H1 (cell line): ENCODE measurements at regions not wholly inside any gene's neighbourhood (a gene's known extent, or its start where the extent isn't known, plus 50 kb on each side); places are given as distances from the start of the nearest gene placed in this dataset.

ENCODE experiments used
- CTCF ChIA-PET: fragments of 300-600 bp; sonication (Branson Sonifier 250); formaldehyde crosslinking; loops from one replicate; lab custom pipeline; 2021; ENCODE audit not compliant: partially characterized antibody; lab: Charles Lee
- POLR2A ChIA-PET: fragments of 300-600 bp; sonication (Branson Sonifier 250); formaldehyde crosslinking; loops from one replicate; lab custom pipeline; 2021; ENCODE audit warnings: inconsistent platforms; ENCODE audit not compliant: partially characterized antibody; lab: Charles Lee
- DNase-seq, 2 experiments: peaks; one replicate each; pipeline versions ENCODE4 v3.0.0 to v3.0.0-alpha.2; 2010 to 2022; ENCODE audit warnings: low spot score in 2 of 2, low read depth in 1 of 2, mixed read lengths in 1 of 2
- FAIRE-seq: peaks from 2 replicates; lab custom pipeline; 2011; peaks lifted over from hg19 to GRCh38; lab: Jason Lieb, UNC
- H2AFZ ChIP-seq: 2 replicates; pipeline ENCODE4 v1.8.1; 2012; ENCODE audit warnings: low read length, inconsistent platforms
- H2AK5ac ChIP-seq: 2 replicates; pipeline ENCODE4 v1.6.1; 2013; ENCODE audit warnings: low read depth, low read length
- H2BK120ac ChIP-seq: replicated peaks from 2 replicates; pipeline ENCODE3; 2013; ENCODE audit warnings: low read depth, low read length, inconsistent platforms
- H2BK12ac ChIP-seq: 2 replicates; pipeline ENCODE4 v1.6.1; 2013; ENCODE audit warnings: low read depth, low read length
- H2BK15ac ChIP-seq: 2 replicates; pipeline ENCODE4 v1.6.1; 2013; ENCODE audit warnings: low read length
- H2BK20ac ChIP-seq: 2 replicates; pipeline ENCODE4 v1.6.1; 2013; ENCODE audit warnings: low read length
- H2BK5ac ChIP-seq: 2 replicates; pipeline ENCODE4 v1.6.1; 2013; ENCODE audit warnings: low read depth, low read length
- H3K14ac ChIP-seq: 2 replicates; pipeline ENCODE4 v1.6.1; 2013; ENCODE audit warnings: inconsistent platforms; ENCODE audit not compliant: insufficient read length
- H3K18ac ChIP-seq: 2 replicates; pipeline ENCODE4 v1.6.1; 2013; ENCODE audit warnings: low read length; ENCODE audit errors: extremely low read depth
- H3K23ac ChIP-seq: 2 replicates; pipeline ENCODE4 v1.6.1; 2013; ENCODE audit warnings: inconsistent platforms; ENCODE audit not compliant: insufficient read length
- H3K23me2 ChIP-seq: 2 replicates; pipeline ENCODE4 v1.6.1; 2013; ENCODE audit warnings: low read depth, low read length
- H3K27ac ChIP-seq: 2 replicates; pipeline ENCODE4 v1.6.1; 2011; ENCODE audit warnings: low read depth, low read length, inconsistent platforms
- H3K27me3 ChIP-seq, 4 experiments: replicated peaks in 1 of 4; 1 replicate in 1 of 4; 2 replicates in 3 of 4; pipeline versions ENCODE4 v1.6.1 to v1.8.1; 2011 to 2013; ENCODE audit warnings: low read length in 3 of 4, mild to moderate bottlenecking in 3 of 4, inconsistent platforms in 2 of 4, mixed read lengths in 2 of 4, moderate library complexity in 1 of 4; ENCODE audit not compliant: control insufficient read depth in 3 of 4, insufficient read depth in 3 of 4; ENCODE audit errors: extremely low read depth in 1 of 4
- H3K36me3 ChIP-seq, 4 experiments: 2 replicates each; pipeline versions ENCODE4 v1.6.1 to v1.8.1; 2011 to 2013; ENCODE audit warnings: mild to moderate bottlenecking in 4 of 4, low read length in 3 of 4, moderate library complexity in 2 of 4, control low read depth in 1 of 4, inconsistent platforms in 1 of 4; ENCODE audit not compliant: insufficient read depth in 4 of 4, control insufficient read depth in 2 of 4
- H3K4ac ChIP-seq: replicated peaks from 2 replicates; pipeline ENCODE3; 2013; ENCODE audit warnings: low read length, low read depth, mixed read lengths, inconsistent platforms; ENCODE audit not compliant: insufficient read length
- H3K4me1 ChIP-seq, 4 experiments: replicated peaks in 1 of 4; 1 replicate in 1 of 4; 2 replicates in 3 of 4; pipeline versions ENCODE4 v1.6.1 to v1.8.1; 2011 to 2013; ENCODE audit warnings: low read length in 3 of 4, inconsistent platforms in 2 of 4, mixed read lengths in 1 of 4; ENCODE audit not compliant: insufficient read depth in 4 of 4, control insufficient read depth in 3 of 4
- H3K4me2 ChIP-seq, 2 experiments: 2 replicates each; pipeline versions ENCODE4 v1.6.1 to v1.8.1; 2011 to 2013; ENCODE audit warnings: low read depth in 2 of 2, low read length in 2 of 2, control low read depth in 1 of 2, inconsistent platforms in 1 of 2, mild to moderate bottlenecking in 1 of 2; ENCODE audit not compliant: insufficient read depth in 1 of 2
- H3K4me3 ChIP-seq, 4 experiments: fragments of 200-600, 300-600 bp in 1 of 4; sonication (generic), shearing (Covaris generic), sonication (Bioruptor Twin) in 1 of 4; 2 replicates each; pipeline versions ENCODE4 v1.5.1 to v1.8.1; 2011 to 2016; ENCODE audit warnings: low read length in 4 of 4, low read depth in 3 of 4, control low read depth in 2 of 4, inconsistent platforms in 2 of 4, mild to moderate bottlenecking in 2 of 4, mixed read lengths in 1 of 4, moderate library complexity in 1 of 4; ENCODE audit not compliant: insufficient read depth in 2 of 4; ENCODE audit errors: extremely low read depth in 1 of 4
- H3K56ac ChIP-seq: replicated peaks from 2 replicates; pipeline ENCODE3; 2013; ENCODE audit warnings: low read depth, mild to moderate bottlenecking, mixed read lengths, low read length, inconsistent platforms; ENCODE audit not compliant: insufficient read length
- H3K79me1 ChIP-seq: 2 replicates; pipeline ENCODE4 v1.6.1; 2013; ENCODE audit warnings: low read depth, low read length, control low read depth
- H3K79me2 ChIP-seq, 2 experiments: 2 replicates each; pipeline versions ENCODE4 v1.6.1 to v1.8.1; 2012 to 2013; ENCODE audit warnings: low read length in 2 of 2, mild to moderate bottlenecking in 2 of 2, inconsistent platforms in 1 of 2; ENCODE audit not compliant: insufficient read depth in 2 of 2, control insufficient read depth in 1 of 2
- H3K9ac ChIP-seq, 4 experiments: replicated peaks in 1 of 4; 1 replicate in 1 of 4; 2 replicates in 3 of 4; pipeline versions ENCODE4 v1.6.1 to v1.8.1; 2011 to 2013; ENCODE audit warnings: low read depth in 3 of 4, low read length in 3 of 4, control low read depth in 2 of 4, mild to moderate bottlenecking in 2 of 4, moderate library complexity in 2 of 4, inconsistent platforms in 1 of 4; ENCODE audit errors: extremely low read depth in 1 of 4
- H3K9me3 ChIP-seq, 2 experiments: 2 replicates each; pipeline versions ENCODE4 v1.6.1 to v1.8.1; 2012 to 2013; ENCODE audit warnings: mild to moderate bottlenecking in 2 of 2, moderate library complexity in 2 of 2, control low read depth in 1 of 2, inconsistent platforms in 1 of 2, low read depth in 1 of 2, low read length in 1 of 2, mixed read lengths in 1 of 2; ENCODE audit not compliant: insufficient read depth in 2 of 2
- H4K20me1 ChIP-seq, 2 experiments: replicated peaks in 1 of 2; 2 replicates each; pipeline versions ENCODE3 to v1.8.1; 2011 to 2013; ENCODE audit warnings: inconsistent platforms in 2 of 2, low read length in 2 of 2, mild to moderate bottlenecking in 1 of 2; ENCODE audit not compliant: insufficient read depth in 2 of 2, control insufficient read depth in 1 of 2
- H4K5ac ChIP-seq: 2 replicates; pipeline ENCODE4 v1.6.1; 2013; ENCODE audit warnings: low read length, low read depth, mixed read lengths, inconsistent platforms; ENCODE audit not compliant: insufficient read length
- H4K8ac ChIP-seq: 2 replicates; pipeline ENCODE4 v1.8.0; 2013; ENCODE audit warnings: mild to moderate bottlenecking, moderate library complexity, low read length, inconsistent platforms; ENCODE audit not compliant: insufficient read depth; ENCODE audit errors: extremely low read depth
- H4K91ac ChIP-seq: replicated peaks from 2 replicates; pipeline ENCODE3; 2013; ENCODE audit warnings: low read length, mixed read lengths, inconsistent platforms; ENCODE audit not compliant: insufficient read length
- ASH2L ChIP-seq: fragments of 200-600, 300-600 bp; sonication (generic); IDR thresholded peaks from one replicate; pipeline ENCODE4 v1.7.1; 2017; ENCODE audit warnings: low read length
- CREB1 ChIP-seq: IDR thresholded peaks from 2 replicates; pipeline ENCODE4 v1.6.1; 2012; ENCODE audit warnings: inconsistent platforms
- CTBP2 ChIP-seq: IDR thresholded peaks from 2 replicates; pipeline ENCODE4 v1.7.0; 2011; ENCODE audit warnings: borderline replicate concordance, mild to moderate bottlenecking, moderate library complexity, mixed read lengths, low read length; ENCODE audit not compliant: insufficient read depth, insufficient read length
- FOSL1 ChIP-seq: IDR thresholded peaks from 2 replicates; pipeline ENCODE4 v1.6.1; 2011; ENCODE audit warnings: mild to moderate bottlenecking, low read depth, low read length, moderate library complexity; ENCODE audit not compliant: insufficient read depth
- GABPA ChIP-seq: IDR thresholded peaks from 2 replicates; pipeline ENCODE4 v1.6.1; 2011; ENCODE audit warnings: mild to moderate bottlenecking, low read length, moderate library complexity, borderline replicate concordance; ENCODE audit not compliant: insufficient read depth
- KDM1A ChIP-seq: fragments of 200-600, 300-600 bp; sonication (generic); IDR thresholded peaks from 2 replicates; pipeline ENCODE4 v1.7.1; 2016; ENCODE audit warnings: mild to moderate bottlenecking, low read length, borderline replicate concordance
- KDM4A ChIP-seq: IDR thresholded peaks from one replicate; pipeline ENCODE4 v1.7.1; 2012; ENCODE audit warnings: low read depth, mild to moderate bottlenecking, moderate library complexity, low read length, inconsistent platforms; ENCODE audit not compliant: severe bottlenecking
- MAFK ChIP-seq: IDR thresholded peaks from 2 replicates; pipeline ENCODE4 v1.6.1; 2012; ENCODE audit warnings: low read depth, mild to moderate bottlenecking, improper control_type of control experiment, low read length
- RNF2 ChIP-seq: fragments of 200-900, 300-1000 bp; sonication (generic); IDR thresholded peaks from 2 replicates; pipeline ENCODE4 v1.7.1; 2016; ENCODE audit warnings: borderline replicate concordance, low read depth, mild to moderate bottlenecking, antibody characterized with exemption, low read length; ENCODE audit not compliant: poor library complexity, severe bottlenecking; ENCODE audit errors: missing control alignments
- RXRA ChIP-seq: IDR thresholded peaks from 2 replicates; pipeline ENCODE4 v1.6.1; 2011; ENCODE audit warnings: low read depth, mild to moderate bottlenecking, low read length, moderate library complexity; ENCODE audit not compliant: insufficient read depth
- YY1 ChIP-seq: IDR thresholded peaks from 2 replicates; pipeline ENCODE4 v1.6.1; 2011; ENCODE audit warnings: low read depth, mild to moderate bottlenecking, low read length
- WGBS, 2 experiments: shearing (Covaris generic) in 1 of 2; methylation state at CpG; one replicate each; pipeline versions ENCODE4 v1.1.6 to v1.1.7; 2013 to 2015; ENCODE audit warnings: low lambda C conversion rate in 2 of 2, mixed read lengths in 2 of 2, inconsistent platforms in 1 of 2, low coverage in 1 of 2, missing lambda C conversion rate in 1 of 2; ENCODE audit not compliant: insufficient replicate concordance in 2 of 2, insufficient coverage in 1 of 2, insufficient read length in 1 of 2; ENCODE audit errors: extremely low coverage in 1 of 2, missing lambda C conversion rate in 1 of 2; 5-methylcytosine and 5-hydroxymethylcytosine counted together
- TF ChIP-seq, protein P1 (sequence below): IDR thresholded peaks from 2 replicates; pipeline ENCODE4 v1.6.1; 2011; ENCODE audit warnings: low read length, improper control_type of control experiment
- TF ChIP-seq, protein P2 (sequence below): IDR thresholded peaks from 2 replicates; pipeline ENCODE4 v1.6.1; 2012; ENCODE audit warnings: inconsistent platforms

DNA sequence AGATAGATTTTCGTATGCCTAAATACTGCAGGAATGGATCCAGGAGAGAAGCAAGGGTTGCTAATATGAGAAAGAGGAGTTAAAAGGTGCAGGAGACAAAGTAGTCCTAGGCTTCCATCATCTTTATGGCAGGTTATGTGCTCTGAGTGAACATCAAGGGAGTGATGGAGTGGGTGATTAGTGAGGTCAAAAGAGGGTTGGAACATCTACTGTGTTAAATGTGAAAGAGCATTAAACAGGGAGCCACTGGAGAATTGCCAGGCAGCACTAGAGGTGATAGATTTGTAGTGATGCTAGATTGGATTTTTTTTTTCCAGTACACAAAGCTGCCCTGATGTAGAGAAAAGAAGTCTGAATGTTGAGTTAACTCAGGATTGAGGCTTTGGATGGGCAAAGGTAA is 199.3 kb downstream of the NMUR2 start:
- Histone ChIP-seq H2AFZ (no peak overlapping the region), H3K9ac (no peak overlapping the region), H3K79me2 (no peaks in the 10 kb centered on the region), H3K79me1 (no peaks in the 10 kb centered on the region), H3K23me2 (no peaks in the 10 kb centered on the region; the same call in 1 of the 2 replicates), H4K91ac (no peak overlapping the region), H2BK12ac (no peak overlapping the region), H3K36me3 (no peaks in the 10 kb centered on the region), H3K4me1 (no peaks in the 10 kb centered on the region), H4K5ac (no peak overlapping the region), H3K4ac (no peak overlapping the region), H3K23ac (no peak overlapping the region), H2BK15ac (no peak overlapping the region), H3K27ac (no peak overlapping the region), H3K4me2 (no peak overlapping the region), H3K4me3 (no peak overlapping the region), H3K18ac (no peak overlapping the region), H2AK5ac (no peak overlapping the region), H3K9me3 (no peaks in the 10 kb centered on the region), H4K20me1 (no peaks in the 10 kb centered on the region), H2BK20ac (no peak overlapping the region), H4K8ac (no peak overlapping the region), H2BK5ac (no peak overlapping the region), H3K56ac (no peak overlapping the region), H3K14ac (no peak overlapping the region), H2BK120ac (no peak overlapping the region), H3K27me3 (no peaks in the 10 kb centered on the region)
- ChIA-PET POLR2A (no interaction called here), CTCF (no interaction called here)
- WGBS, 2 experiments: 86% methylated on average over 1 of the region's 1 CpG; no CpG with 5 or more reads in 1 of the 2 experiments
- no peak for DNase-seq
- no peak for FAIRE-seq
- TF ChIP-seq YY1 (no peak), CREB1 (no peak), KDM4A (no peak), CTBP2 (no peak), ASH2L (no peak), KDM1A (no peak), MAFK (no peak), GABPA (no peak), RNF2 (no peak), RXRA (no peak), FOSL1 (no peak)
- TF ChIP-seq, protein P1, sequence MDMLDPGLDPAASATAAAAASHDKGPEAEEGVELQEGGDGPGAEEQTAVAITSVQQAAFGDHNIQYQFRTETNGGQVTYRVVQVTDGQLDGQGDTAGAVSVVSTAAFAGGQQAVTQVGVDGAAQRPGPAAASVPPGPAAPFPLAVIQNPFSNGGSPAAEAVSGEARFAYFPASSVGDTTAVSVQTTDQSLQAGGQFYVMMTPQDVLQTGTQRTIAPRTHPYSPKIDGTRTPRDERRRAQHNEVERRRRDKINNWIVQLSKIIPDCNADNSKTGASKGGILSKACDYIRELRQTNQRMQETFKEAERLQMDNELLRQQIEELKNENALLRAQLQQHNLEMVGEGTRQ: no peak
- TF ChIP-seq, protein P2, sequence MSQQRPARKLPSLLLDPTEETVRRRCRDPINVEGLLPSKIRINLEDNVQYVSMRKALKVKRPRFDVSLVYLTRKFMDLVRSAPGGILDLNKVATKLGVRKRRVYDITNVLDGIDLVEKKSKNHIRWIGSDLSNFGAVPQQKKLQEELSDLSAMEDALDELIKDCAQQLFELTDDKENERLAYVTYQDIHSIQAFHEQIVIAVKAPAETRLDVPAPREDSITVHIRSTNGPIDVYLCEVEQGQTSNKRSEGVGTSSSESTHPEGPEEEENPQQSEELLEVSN: no peak
